Thyroid gland (tissue), 4 donors: ENCODE measurements at regions not wholly inside any gene's neighbourhood (a gene's known extent, or its start where the extent isn't known, plus 50 kb on each side); places are given as distances from the start of the nearest gene placed in this dataset.

Experiments used
- POLR2A ChIP-seq, 2 donors: fragments of 450-650 bp; IDR thresholded peaks; one replicate each; pipeline ENCODE4 v1.6.1; 2017; ENCODE audit warnings: antibody characterized with exemption in 2 of 2, mild to moderate bottlenecking in 2 of 2, moderate library complexity in 1 of 2
- TF ChIP-seq, protein P1 (sequence below), 6 experiments: fragments of 200-600 bp in 3 of 6; fragments of 450-650 bp in 3 of 6; sonication (generic) in 3 of 6; IDR thresholded peaks; one replicate each; pipeline ENCODE4 v1.5.1; 2016 to 2019; ENCODE audit warnings: antibody characterized with exemption in 6 of 6, mild to moderate bottlenecking in 2 of 6, inconsistent platforms in 1 of 6, moderate library complexity in 1 of 6

DNA sequence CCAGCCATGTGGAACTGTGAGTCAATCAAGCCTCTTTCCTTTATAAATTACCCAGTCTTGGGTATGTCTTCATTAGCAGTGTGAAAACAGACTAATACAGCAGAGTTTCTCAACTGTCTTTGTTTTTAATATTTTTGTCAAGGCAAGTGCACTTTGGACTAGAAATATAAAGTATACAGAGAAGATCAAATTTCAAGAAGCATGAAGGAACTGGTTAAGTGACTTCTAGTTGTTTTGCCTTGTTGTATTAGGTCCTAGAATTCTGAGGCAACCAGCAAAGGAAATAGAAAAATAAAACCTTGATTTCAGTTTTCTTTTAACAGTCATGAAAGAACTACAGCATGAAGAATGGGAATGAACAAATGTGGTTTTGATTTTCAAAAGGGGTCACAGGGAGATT is 131.1 kb upstream of the PTGFR start:
- TF ChIP-seq, protein P1, sequence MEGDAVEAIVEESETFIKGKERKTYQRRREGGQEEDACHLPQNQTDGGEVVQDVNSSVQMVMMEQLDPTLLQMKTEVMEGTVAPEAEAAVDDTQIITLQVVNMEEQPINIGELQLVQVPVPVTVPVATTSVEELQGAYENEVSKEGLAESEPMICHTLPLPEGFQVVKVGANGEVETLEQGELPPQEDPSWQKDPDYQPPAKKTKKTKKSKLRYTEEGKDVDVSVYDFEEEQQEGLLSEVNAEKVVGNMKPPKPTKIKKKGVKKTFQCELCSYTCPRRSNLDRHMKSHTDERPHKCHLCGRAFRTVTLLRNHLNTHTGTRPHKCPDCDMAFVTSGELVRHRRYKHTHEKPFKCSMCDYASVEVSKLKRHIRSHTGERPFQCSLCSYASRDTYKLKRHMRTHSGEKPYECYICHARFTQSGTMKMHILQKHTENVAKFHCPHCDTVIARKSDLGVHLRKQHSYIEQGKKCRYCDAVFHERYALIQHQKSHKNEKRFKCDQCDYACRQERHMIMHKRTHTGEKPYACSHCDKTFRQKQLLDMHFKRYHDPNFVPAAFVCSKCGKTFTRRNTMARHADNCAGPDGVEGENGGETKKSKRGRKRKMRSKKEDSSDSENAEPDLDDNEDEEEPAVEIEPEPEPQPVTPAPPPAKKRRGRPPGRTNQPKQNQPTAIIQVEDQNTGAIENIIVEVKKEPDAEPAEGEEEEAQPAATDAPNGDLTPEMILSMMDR (IDR thresholded peaks at IDR 0.05) = no peak
- no peak for TF ChIP-seq POLR2A (IDR thresholded peaks at IDR 0.05)
